HepG2 (cell line): ENCODE measurements at regions not wholly inside any gene's neighbourhood (a gene's known extent, or its start where the extent isn't known, plus 50 kb on each side); places are given as distances from the start of the nearest gene placed in this dataset.

ENCODE experiments used
- ATAC-seq: fragments of 200-7000 bp; cut with Tn5 transposase; 3 replicates; pipeline ENCODE4 v1.9.1; 2020; ENCODE audit warnings: mild to moderate bottlenecking, moderate library complexity
- BruUV-seq: library from RNA; stranded (reverse); fragments of 400-500 nt; replicated peaks from 2 replicates; lab custom pipeline; 2021; lab: Mats Ljungman, UMichigan
- CTCF ChIA-PET: fragments of 300-600 bp; formaldehyde crosslinking; extraction: SDS; loops from one replicate; lab custom pipeline; 2021; ENCODE audit warnings: low total read pairs, inconsistent platforms, low intra/inter-chr PET ratio; lab: Yijun Ruan, JAX
- POLR2A ChIA-PET: fragments of 350-600 bp; sonication (Branson Sonifier 250); formaldehyde crosslinking; loops from one replicate; lab custom pipeline; 2020; ENCODE audit warnings: antibody characterized with exemption, inconsistent platforms; lab: Yijun Ruan, JAX
- DNase-seq: peaks from one replicate; pipeline ENCODE4 v3.0.0-alpha.2; 2015; ENCODE audit warnings: low spot score
- FAIRE-seq: peaks from 3 replicates; lab custom pipeline; 2011; peaks lifted over from hg19 to GRCh38; lab: Jason Lieb, UNC
- H2AFZ ChIP-seq: one replicate; pipeline ENCODE4 v1.6.1; 2011; ENCODE audit warnings: low read length, inconsistent platforms
- H3K27ac ChIP-seq: fragments of 300-600 bp; 3 replicates; pipeline ENCODE4 v1.8.0; 2011; ENCODE audit warnings: mixed run types, mild to moderate bottlenecking, mixed read lengths, low read length, inconsistent platforms; ENCODE audit not compliant: insufficient read depth; ENCODE audit errors: extremely low read length
- H3K27me3 ChIP-seq, 2 experiments: fragments of 200-600 bp in 1 of 2; 2 replicates in 1 of 2; 3 replicates in 1 of 2; pipeline versions ENCODE4 v1.6.0 to v1.8.0; 2011; ENCODE audit warnings: low read length in 2 of 2, mild to moderate bottlenecking in 2 of 2, moderate library complexity in 2 of 2, inconsistent platforms in 1 of 2; ENCODE audit not compliant: insufficient read depth in 2 of 2, control insufficient read depth in 1 of 2
- H3K36me3 ChIP-seq, 2 experiments: fragments of 200-600 bp in 1 of 2; replicated peaks in 1 of 2; 2 replicates in 1 of 2; 3 replicates in 1 of 2; pipeline versions ENCODE4 v1.5.1 to v1.8.0; 2011; ENCODE audit warnings: low read length in 2 of 2, inconsistent platforms in 1 of 2; ENCODE audit not compliant: insufficient read depth in 2 of 2, control insufficient read depth in 1 of 2
- H3K4me1 ChIP-seq: 2 replicates; pipeline ENCODE4 v1.5.1; 2012; ENCODE audit warnings: low read length, inconsistent platforms; ENCODE audit not compliant: insufficient read depth
- H3K4me2 ChIP-seq: 2 replicates; pipeline ENCODE4 v1.6.0; 2011; ENCODE audit warnings: low read depth, low read length, inconsistent platforms
- H3K4me3 ChIP-seq, 3 experiments: fragments of 200-600 bp in 1 of 3; sonication (generic), shearing (Covaris generic) in 1 of 3; replicated peaks in 1 of 3; 2 replicates each; pipeline ENCODE4 v1.5.1; 2011 to 2016; ENCODE audit warnings: low read length in 3 of 3, inconsistent platforms in 2 of 3, low read depth in 2 of 3, mild to moderate bottlenecking in 2 of 3, control low read depth in 1 of 3, mixed read lengths in 1 of 3; ENCODE audit not compliant: insufficient read depth in 1 of 3
- H3K79me2 ChIP-seq: one replicate; pipeline ENCODE4 v1.6.1; 2011; ENCODE audit warnings: low read length, inconsistent platforms; ENCODE audit not compliant: insufficient read depth
- H3K9ac ChIP-seq: 2 replicates; pipeline ENCODE4 v1.6.0; 2011; ENCODE audit warnings: mild to moderate bottlenecking, low read depth, low read length, inconsistent platforms; ENCODE audit not compliant: insufficient read depth
- H3K9me3 ChIP-seq: 2 replicates; pipeline ENCODE4 v1.5.1; 2012; ENCODE audit warnings: mild to moderate bottlenecking, low read length
- H4K20me1 ChIP-seq: 2 replicates; pipeline ENCODE4 v1.6.0; 2011; ENCODE audit warnings: inconsistent platforms, mild to moderate bottlenecking, low read length, moderate library complexity; ENCODE audit not compliant: insufficient read depth
- DDIT3 ChIP-seq: sonication (generic); formaldehyde crosslinking; IDR thresholded peaks from 2 replicates; pipeline ENCODE4 v1.4.0; 2020; ENCODE audit warnings: mild to moderate bottlenecking, missing genetic modification reagents
- E2F1 ChIP-seq: sonication (generic); formaldehyde crosslinking; IDR thresholded peaks from 2 replicates; pipeline ENCODE4 v1.5.0; 2020; ENCODE audit warnings: missing genetic modification reagents
- ESRRA ChIP-seq: sonication (generic); formaldehyde crosslinking; IDR thresholded peaks from 2 replicates; pipeline ENCODE4 v1.5.1; 2020; ENCODE audit warnings: mild to moderate bottlenecking, low read depth, missing genetic modification reagents
- HINFP ChIP-seq: sonication (generic); formaldehyde crosslinking; IDR thresholded peaks from 2 replicates; pipeline ENCODE4 v1.4.0; 2020; ENCODE audit warnings: low read depth, mild to moderate bottlenecking, missing genetic modification reagents
- HNRNPH1 ChIP-seq: fragments of 200-400 bp; formaldehyde crosslinking; optimal IDR thresholded peaks from 2 replicates; pipeline ENCODE3; 2017; ENCODE audit warnings: mild to moderate bottlenecking, low read depth, low read length
- MLLT10 ChIP-seq: sonication (generic); formaldehyde crosslinking; IDR thresholded peaks from 2 replicates; pipeline ENCODE4 v1.4.0; 2020; ENCODE audit warnings: missing genetic modification reagents
- NONO ChIP-seq, 2 experiments: fragments of 450-650 bp in 1 of 2; sonication (generic) in 1 of 2; formaldehyde crosslinking in 1 of 2; IDR thresholded peaks in 1 of 2; conservative IDR thresholded peaks in 1 of 2; 2 replicates each; pipeline versions ENCODE4 v1.6.1 to v1.8.0; 2017 to 2022; ENCODE audit warnings: mild to moderate bottlenecking in 1 of 2, missing genetic modification reagents in 1 of 2, moderate library complexity in 1 of 2
- PHF21A ChIP-seq: sonication (generic); formaldehyde crosslinking; IDR thresholded peaks from 2 replicates; pipeline ENCODE4 v1.5.0; 2020; ENCODE audit warnings: mild to moderate bottlenecking, missing genetic modification reagents
- SMAD9 ChIP-seq: sonication (generic); formaldehyde crosslinking; IDR thresholded peaks from 2 replicates; pipeline ENCODE4 v1.5.1; 2020; ENCODE audit warnings: mild to moderate bottlenecking, missing genetic modification reagents
- ZC3H13 ChIP-seq: sonication (generic); formaldehyde crosslinking; IDR thresholded peaks from 2 replicates; pipeline ENCODE4 v1.8.1; 2023; ENCODE audit warnings: mild to moderate bottlenecking, missing genetic modification reagents, moderate library complexity
- ZNF17 ChIP-seq: sonication (generic); formaldehyde crosslinking; IDR thresholded peaks from 2 replicates; pipeline ENCODE4 v1.5.0; 2020; ENCODE audit warnings: mild to moderate bottlenecking, missing genetic modification reagents
- ZNF18 ChIP-seq: sonication (generic); formaldehyde crosslinking; IDR thresholded peaks from 2 replicates; pipeline ENCODE4 v1.8.0; 2022; ENCODE audit warnings: mild to moderate bottlenecking, missing genetic modification reagents; ENCODE audit not compliant: insufficient replicate concordance
- ZNF792 ChIP-seq: IDR thresholded peaks from 2 replicates; pipeline ENCODE4 v1.6.1; 2016
- WGBS: methylation state at CpG from one replicate; pipeline ENCODE4 v1.1.6; 2017; ENCODE audit warnings: low lambda C conversion rate; 5-methylcytosine and 5-hydroxymethylcytosine counted together
- in situ Hi-C: cut with HindIII; loops from 2 replicates; pipeline ENCODE4 v1.10.0; 2017; ENCODE audit warnings: low pct_unique_long_range_greater_than_20kb; ENCODE audit not compliant: extremely low pct_ligation_motif_present
- intact Hi-C: fragments of 100-400 bp; cut with micrococcal nuclease; formaldehyde crosslinking; loops from one replicate; pipeline ENCODE4 v1.10.0; 2022; ENCODE audit not compliant: unreplicated experiment

- TF ChIP-seq ZNF18 (CRISPR knock-in tag) = no peak
- TF ChIP-seq HINFP = no peak
- no peak for TF ChIP-seq ZNF792 (CRISPR knock-in tag)
These were observed 767.4 kb downstream of the KCNJ2 start (continued) for GRCh38 chr17:70936724-70937123.

- no peak for TF ChIP-seq E2F1 (CRISPR knock-in tag)
- TF ChIP-seq SMAD9 (CRISPR knock-in tag) = no peak
- TF ChIP-seq ZNF17 (CRISPR knock-in tag) = no peak
- no peak for TF ChIP-seq PHF21A
- TF ChIP-seq NONO (IDR thresholded peaks at IDR 0.05) = no peak
- no peak for TF ChIP-seq NONO (CRISPR knock-in tag; conservative IDR thresholded peaks at IDR 0.05)
- no peak for TF ChIP-seq MLLT10 (CRISPR knock-in tag)
- TF ChIP-seq ZC3H13 = no peak
- TF ChIP-seq DDIT3 (CRISPR knock-in tag) = no peak
- no peak for TF ChIP-seq HNRNPH1
- TF ChIP-seq ESRRA (CRISPR knock-in tag) = no peak
- WGBS = 3% methylated on average over 7 of the region's 7 CpGs
- Histone ChIP-seq H3K27me3 (no peaks in the 10 kb centered on the region), H3K9ac (no peak overlapping the region), H3K36me3 (no peaks in the 10 kb centered on the region), H3K4me2 (no peak overlapping the region), H3K79me2 (no peaks in the 10 kb centered on the region), H3K4me3 (no peak overlapping the region), H4K20me1 (no peaks in the 10 kb centered on the region), H3K9me3 (peaks cover 92% of the 10 kb centered on the region), H2AFZ (no peak overlapping the region), H3K4me1 (no peaks in the 10 kb centered on the region), H3K27ac (no peak overlapping the region)
- BruUV-seq = no TSS peak
- DNase-seq (no peak), ATAC-seq (no peak), FAIRE-seq (no peak)
- ChIA-PET POLR2A (no interaction called here), CTCF (no interaction called here)
- intact Hi-C loops (no loop called here), in situ Hi-C loops (no loop called here)
These were observed 769.0 kb downstream of the KCNJ2 start for GRCh38 chr17:70938336-70938735.
